Adrenal gland (tissue), 9 donors: ENCODE measurements at regions not wholly inside any gene's neighbourhood (a gene's known extent, or its start where the extent isn't known, plus 50 kb on each side); places are given as distances from the start of the nearest gene placed in this dataset.

ENCODE experiments used
- DNase-seq, 7 donors: peaks; one replicate each; pipeline ENCODE4 v3.0.0-alpha.2; 2019 to 2020
- H3K27ac ChIP-seq, 5 donors: fragments of 200-600 bp; sonication (generic) in 4 of 5; 1 replicate in 3 of 5; 2 replicates in 2 of 5; pipeline versions ENCODE4 v1.5.1 to v1.8.0; 2016 to 2020; ENCODE audit warnings: mild to moderate bottlenecking in 1 of 5
- H3K27me3 ChIP-seq: fragments of 200-600 bp; 2 replicates; pipeline ENCODE4 v1.8.0; 2021
- H3K36me3 ChIP-seq, 2 donors: fragments of 200-600 bp; replicated peaks in 1 of 2; 1 replicate in 1 of 2; 2 replicates in 1 of 2; pipeline versions ENCODE4 v1.5.1 to v1.8.0; 2018 to 2022
- H3K4me1 ChIP-seq, 2 donors: fragments of 200-600 bp; replicated peaks in 1 of 2; 1 replicate in 1 of 2; 2 replicates in 1 of 2; pipeline versions ENCODE4 v1.5.1 to v1.8.0; 2018 to 2021
- H3K4me3 ChIP-seq, 4 donors: fragments of 200-600 bp; sonication (generic) in 3 of 4; one replicate each; pipeline ENCODE4 v1.5.1; 2016 to 2018
- H3K9me3 ChIP-seq, 3 donors: fragments of 200-600 bp; sonication (generic) in 1 of 3; replicated peaks in 1 of 3; 1 replicate in 2 of 3; 2 replicates in 1 of 3; pipeline versions ENCODE4 v1.5.1 to v1.8.0; 2016 to 2021
- CTCF ChIP-seq, 6 experiments: fragments of 450-650 bp in 4 of 6; fragments of 200-600 bp in 2 of 6; sonication (generic) in 1 of 6; IDR thresholded peaks; 1 replicate in 5 of 6; 2 replicates in 1 of 6; pipeline versions ENCODE4 v1.5.1 to v1.8.0; 2016 to 2021; ENCODE audit warnings: antibody characterized with exemption in 6 of 6, mild to moderate bottlenecking in 2 of 6, moderate library complexity in 1 of 6
- POLR2A ChIP-seq, 2 donors: fragments of 450-650 bp; IDR thresholded peaks; one replicate each; pipeline ENCODE4 v1.6.1; 2017; ENCODE audit warnings: antibody characterized with exemption in 2 of 2, mild to moderate bottlenecking in 2 of 2, moderate library complexity in 1 of 2
- WGBS, 4 donors: extraction: QIAGEN DNeasy Blood & Tissue Kit in 2 of 4; methylation state at CpG; one replicate each; pipeline versions ENCODE4 v1.1.5 to v1.1.7; 2013 to 2017; 5-methylcytosine and 5-hydroxymethylcytosine counted together
- intact Hi-C, 2 donors: fragments of 100-400 bp; cut with DNase I; formaldehyde crosslinking; loops; one replicate each; pipeline versions ENCODE4 v1.14.1 to v1.15.0; 2022 to 2023
- donor health status: healthy with polysubstance abuse.
- donor health status: Bipolar disorder and iron deficiency.
- donor health status: DM: yes; HTN: yes; CAD: no.
- donor health status: DM: no; HTN: no; CAD: no.
- donor health status: DM: no; HTN: no; CAD: no.

GRCh38 chr5:2224689-2225088 is 342.0 kb upstream of the IRX4 start:
- intact Hi-C loops: no loop called here
- 84 to 91% (median 87%) methylated on average over 13 of the region's 13 CpGs for WGBS, 4 donors
- H3K4me3 ChIP-seq: no peak overlapping the region
- H3K27me3 ChIP-seq: no peaks in the 10 kb centered on the region
- no peak for DNase-seq
- H3K36me3 ChIP-seq: no peaks in the 10 kb centered on the region
- H3K4me1 ChIP-seq: no peaks in the 10 kb centered on the region
- TF ChIP-seq POLR2A (IDR thresholded peaks at IDR 0.05) (no peak), CTCF (IDR thresholded peaks at IDR 0.05) (no peak)
- no peaks in the 10 kb centered on the region for H3K9me3 ChIP-seq
- H3K27ac ChIP-seq: no peak overlapping the region

DNA sequence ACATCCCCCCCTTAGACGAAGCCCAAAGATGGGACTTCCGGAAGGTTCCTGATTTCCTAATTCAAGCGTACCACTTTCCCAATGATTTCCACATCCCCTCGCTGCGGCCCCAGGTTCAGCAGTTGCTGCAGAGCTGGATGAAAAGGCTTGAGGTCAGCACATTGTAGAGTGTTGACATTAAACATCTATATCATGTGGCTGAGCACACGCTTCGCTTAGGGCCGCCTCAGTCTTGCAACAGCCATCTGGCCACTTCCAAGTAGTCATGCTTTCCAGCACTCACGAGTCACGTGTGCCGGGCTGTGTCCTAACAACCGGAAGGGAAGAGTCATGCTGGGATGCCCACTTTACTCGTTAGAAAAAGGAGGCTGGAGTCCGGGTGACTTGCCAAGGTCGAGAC is 340.6 kb upstream of the IRX4 start:
- no peaks in the 10 kb centered on the region for H3K27me3 ChIP-seq
- H3K36me3 ChIP-seq: no peaks in the 10 kb centered on the region
- 68 to 80% (median 74%) methylated on average over 15 of the region's 15 CpGs for WGBS, 4 donors
- no peaks in the 10 kb centered on the region for H3K9me3 ChIP-seq
- intact Hi-C loops: no loop called here
- no peak for TF ChIP-seq POLR2A (IDR thresholded peaks at IDR 0.05)
- no peak overlapping the region for H3K27ac ChIP-seq
- H3K4me1 ChIP-seq: no peaks in the 10 kb centered on the region
- no peak overlapping the region for H3K4me3 ChIP-seq
- DNase-seq: no peak

DNA sequence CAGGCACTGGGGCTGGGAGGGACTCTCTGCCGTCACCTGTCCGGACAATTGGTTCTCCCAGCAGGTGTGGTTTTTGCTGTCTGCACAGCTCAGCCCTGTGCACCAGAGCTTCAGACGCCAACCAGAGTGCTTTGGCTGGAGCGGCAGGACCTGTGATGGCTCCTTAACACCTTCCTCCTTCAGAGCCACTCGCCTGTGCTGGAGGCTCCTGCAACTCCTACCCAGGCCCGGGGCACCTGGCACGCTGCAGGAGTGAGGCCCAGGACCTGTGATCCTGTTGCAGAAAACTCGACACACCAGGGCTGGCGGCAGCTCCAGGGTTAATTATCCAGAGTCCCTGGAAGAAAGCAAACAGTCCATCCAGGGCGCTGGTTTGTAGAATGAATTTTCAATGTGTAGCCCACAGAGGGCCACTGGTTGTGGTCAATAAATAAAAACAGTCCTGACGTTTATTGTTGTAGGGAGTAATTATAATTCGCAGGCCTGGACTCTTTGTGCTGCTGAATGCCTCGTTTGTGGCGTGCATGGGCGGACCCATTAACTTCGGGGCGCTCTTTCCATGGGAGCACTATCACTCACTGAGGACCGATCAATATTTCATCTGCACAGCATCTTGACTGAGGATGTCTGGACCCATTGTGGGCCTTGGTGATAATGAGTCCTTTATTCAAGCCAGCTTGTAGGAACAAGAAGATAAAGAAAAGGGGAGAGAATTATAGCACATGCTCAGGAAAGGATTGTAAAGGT is 339.7 kb upstream of the IRX4 start:
- Histone ChIP-seq H3K4me1 (no peaks in the 10 kb centered on the region), H3K9me3 (no peaks in the 10 kb centered on the region), H3K36me3 (no peaks in the 10 kb centered on the region), H3K27me3 (no peaks in the 10 kb centered on the region), H3K4me3 (no peak overlapping the region), H3K27ac (no peak overlapping the region)
- DNase-seq: no peak
- 76 to 81% (median 78%) methylated on average over 18 of the region's 18 CpGs for WGBS, 4 donors
- TF ChIP-seq CTCF (IDR thresholded peaks at IDR 0.05) (no peak), POLR2A (IDR thresholded peaks at IDR 0.05) (no peak)
- intact Hi-C loops: no loop called here

DNA sequence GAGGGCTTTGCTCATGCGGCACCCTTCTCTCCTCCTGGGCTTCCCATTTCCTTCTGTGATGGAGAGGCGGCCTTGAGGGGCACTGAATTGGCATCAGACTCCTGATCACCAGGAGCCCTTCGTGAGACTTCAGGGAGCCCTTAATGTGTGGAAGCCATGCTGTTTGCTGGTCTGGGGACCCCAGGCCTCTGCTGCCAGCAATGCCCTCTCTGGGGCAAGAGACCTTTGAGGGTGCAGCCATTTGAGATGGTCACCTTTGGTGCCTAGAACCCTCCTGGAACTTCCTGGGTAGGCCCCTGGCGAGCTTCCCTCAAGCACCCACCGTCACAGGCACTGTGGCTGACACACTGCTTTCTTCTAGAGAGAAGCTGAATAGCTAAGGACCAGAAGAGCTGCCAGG is 338.7 kb upstream of the IRX4 start:
- intact Hi-C loops: no loop called here
- no peak overlapping the region for H3K27ac ChIP-seq
- H3K27me3 ChIP-seq: no peaks in the 10 kb centered on the region
- no peaks in the 10 kb centered on the region for H3K36me3 ChIP-seq
- 71 to 84% (median 78%) methylated on average over 2 to 5 of the region's 5 CpGs for WGBS, 4 donors
- no peaks in the 10 kb centered on the region for H3K4me1 ChIP-seq
- TF ChIP-seq POLR2A (IDR thresholded peaks at IDR 0.05) (no peak), CTCF (IDR thresholded peaks at IDR 0.05) (no peak)
- no peaks in the 10 kb centered on the region for H3K9me3 ChIP-seq
- no peak for DNase-seq
- no peak overlapping the region for H3K4me3 ChIP-seq

GRCh38 chr5:2220741-2221140 is 338.0 kb upstream of the IRX4 start:
- H3K36me3 ChIP-seq: no peaks in the 10 kb centered on the region
- H3K4me3 ChIP-seq: no peak overlapping the region
- no peak for TF ChIP-seq CTCF (IDR thresholded peaks at IDR 0.05)
- TF ChIP-seq POLR2A (IDR thresholded peaks at IDR 0.05): no peak
- no peak overlapping the region for H3K27ac ChIP-seq
- no peaks in the 10 kb centered on the region for H3K9me3 ChIP-seq
- no peaks in the 10 kb centered on the region for H3K27me3 ChIP-seq
- intact Hi-C loops: no loop called here
- 75 to 95% (median 82%) methylated on average over 7 of the region's 7 CpGs for WGBS, 4 donors
- no peaks in the 10 kb centered on the region for H3K4me1 ChIP-seq
- DNase-seq: no peak
